Kidney epithelial cell (primary cell): ENCODE measurements at regions not wholly inside any gene's neighbourhood (a gene's known extent, or its start where the extent isn't known, plus 50 kb on each side); places are given as distances from the start of the nearest gene placed in this dataset.

Experiments used
- DNase-seq: peaks from one replicate; pipeline ENCODE4 v3.0.0-alpha.2; 2010; ENCODE audit warnings: low read depth
- H3K27me3 ChIP-seq: 2 replicates; pipeline ENCODE4 v1.6.0; 2011; ENCODE audit warnings: low read length; ENCODE audit not compliant: control insufficient read depth, insufficient read depth
- H3K36me3 ChIP-seq: 2 replicates; pipeline ENCODE4 v1.5.1; 2011; ENCODE audit warnings: low read length; ENCODE audit not compliant: control insufficient read depth, insufficient read depth
- H3K4me3 ChIP-seq: 2 replicates; pipeline ENCODE4 v1.5.1; 2011; ENCODE audit warnings: low read depth, mild to moderate bottlenecking, control low read depth, low read length
- CTCF ChIP-seq: IDR thresholded peaks from 2 replicates; pipeline ENCODE4 v1.5.1; 2011; ENCODE audit warnings: mild to moderate bottlenecking, moderate library complexity, low read length, control low read depth, inconsistent platforms; ENCODE audit not compliant: insufficient read depth, poor library complexity, severe bottlenecking

DNA sequence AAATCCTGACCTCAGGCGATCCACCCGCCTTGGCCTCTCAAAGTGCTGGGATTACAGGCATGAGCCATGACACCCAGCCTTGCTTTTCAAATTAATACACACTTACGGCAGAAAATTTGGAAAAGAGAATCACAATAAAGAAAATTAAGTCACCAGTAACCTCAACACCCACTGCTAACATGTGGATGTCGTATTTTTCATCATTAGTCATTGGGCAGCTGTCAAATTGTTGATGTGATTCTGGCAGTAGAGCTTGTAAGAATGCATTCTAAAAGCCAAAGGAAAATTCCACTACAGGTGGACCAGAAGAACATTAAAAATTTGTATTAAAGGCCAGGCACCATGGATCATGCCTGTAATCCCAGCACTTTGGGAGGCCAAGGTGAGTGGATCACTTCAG lies 237.3 kb upstream of the TUT7 start:
- Histone ChIP-seq H3K4me3 (no peak overlapping the region), H3K36me3 (no peaks in the 10 kb centered on the region), H3K27me3 (no peaks in the 10 kb centered on the region)
- no peak for TF ChIP-seq CTCF
- no peak for DNase-seq

DNA sequence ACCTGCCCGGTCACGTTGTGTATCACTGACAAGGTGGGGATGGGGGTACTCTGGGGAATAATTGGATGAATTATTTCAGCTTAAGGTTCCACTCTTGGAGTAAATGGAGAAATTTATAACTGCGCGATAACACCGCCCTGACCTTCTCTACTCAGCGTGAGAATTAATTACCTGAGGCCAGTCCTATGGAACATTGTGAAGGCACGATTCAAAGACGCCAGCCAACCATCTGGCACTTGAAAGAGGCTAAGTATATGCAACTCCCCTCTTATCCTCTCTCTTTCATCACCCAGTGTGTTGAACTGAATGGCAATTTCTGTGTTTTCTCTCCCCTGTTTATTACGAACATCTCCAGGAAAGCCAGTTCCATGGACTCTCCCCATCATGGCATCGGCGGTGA lies 235.5 kb upstream of the TUT7 start:
- H3K4me3 ChIP-seq: no peak overlapping the region
- no peaks in the 10 kb centered on the region for H3K27me3 ChIP-seq
- no peak for TF ChIP-seq CTCF
- H3K36me3 ChIP-seq: no peaks in the 10 kb centered on the region
- no peak for DNase-seq

DNA sequence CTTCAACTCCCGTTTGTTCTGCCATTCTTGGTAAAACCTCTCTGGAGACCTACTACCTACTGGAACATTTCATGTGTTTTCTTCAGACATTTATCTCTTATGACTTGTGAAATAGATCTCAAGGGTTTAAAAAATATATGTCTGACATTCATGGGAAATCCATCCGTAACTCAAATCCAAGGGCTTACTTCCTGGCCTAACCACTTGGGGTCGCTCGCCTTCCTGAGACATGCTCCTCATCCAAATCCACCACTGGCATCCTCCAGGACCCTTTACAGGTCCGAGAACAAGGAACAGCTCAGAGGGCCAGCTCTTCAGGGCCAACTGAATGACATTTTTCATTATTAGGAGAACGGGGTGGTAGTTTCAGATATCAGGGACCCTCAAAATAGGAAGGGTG lies 235.1 kb upstream of the TUT7 start:
- Histone ChIP-seq H3K36me3 (no peaks in the 10 kb centered on the region), H3K27me3 (no peaks in the 10 kb centered on the region), H3K4me3 (no peak overlapping the region)
- no peak for TF ChIP-seq CTCF
- no peak for DNase-seq

- H3K27me3 ChIP-seq: no peaks in the 10 kb centered on the region
- no peak for DNase-seq
- no peaks in the 10 kb centered on the region for H3K36me3 ChIP-seq
- no peak overlapping the region for H3K4me3 ChIP-seq
- no peak for TF ChIP-seq CTCF
Observed at GRCh38 chr9:86586144-86586494, 231.9 kb upstream of the TUT7 start.

DNA sequence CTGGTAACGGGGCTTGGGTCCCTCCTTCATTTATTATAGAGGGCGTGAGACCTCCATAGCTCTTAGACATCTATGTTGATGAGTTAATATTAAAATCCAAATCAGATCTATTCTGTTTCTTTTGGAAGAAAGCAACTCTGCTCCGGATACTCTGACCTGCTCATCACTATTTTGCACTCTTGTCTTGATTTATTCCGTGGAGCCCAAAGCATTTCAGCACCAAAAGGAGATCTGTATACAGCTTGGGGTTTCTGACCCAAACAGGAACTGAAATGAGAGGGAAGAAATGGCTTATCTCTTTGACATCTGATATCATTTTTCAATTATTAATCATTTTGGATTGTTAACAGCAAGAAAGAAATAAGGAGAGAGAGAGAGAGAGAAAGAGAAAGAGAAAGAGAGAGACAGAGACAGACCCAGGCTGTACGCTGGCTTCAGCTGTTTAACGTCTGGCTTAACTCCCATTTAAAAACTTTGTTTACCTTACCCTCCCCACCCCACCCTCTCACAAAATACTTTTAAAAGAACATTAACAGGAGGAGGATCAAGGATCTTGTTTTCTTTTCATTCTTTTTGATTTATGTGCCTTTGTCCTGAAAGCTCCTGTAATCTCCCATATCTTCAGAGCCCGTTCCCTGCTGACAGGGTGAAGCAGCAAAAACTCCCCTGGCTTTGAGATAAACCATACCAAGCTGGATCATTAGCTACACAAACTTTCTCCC lies 231.4 kb upstream of the TUT7 start:
- no peak overlapping the region for H3K4me3 ChIP-seq
- no peak for TF ChIP-seq CTCF
- H3K27me3 ChIP-seq: no peaks in the 10 kb centered on the region
- no peak for DNase-seq
- no peaks in the 10 kb centered on the region for H3K36me3 ChIP-seq

GRCh38 chr9:86580688-86581087 lies 226.5 kb upstream of the TUT7 start:
- DNase-seq: no peak
- peaks cover 2% of the 10 kb centered on the region for H3K27me3 ChIP-seq
- TF ChIP-seq CTCF: no peak
- no peak overlapping the region for H3K4me3 ChIP-seq
- no peaks in the 10 kb centered on the region for H3K36me3 ChIP-seq
